ENCODE measurements at regions not wholly inside any gene's neighbourhood (a gene's known extent, or its start where the extent isn't known, plus 50 kb on each side); places are given as distances from the start of the nearest gene placed in this dataset.

- TF ChIP-seq ARNTL (CRISPR knock-in tag; IDR thresholded peaks at IDR 0.05; ENCODE audit: borderline replicate concordance, low read depth), result no peak
- TF ChIP-seq RARB (CRISPR knock-in tag; IDR thresholded peaks at IDR 0.05), result no peak
- no peak for TF ChIP-seq ISL1 (CRISPR knock-in tag; IDR thresholded peaks at IDR 0.05)
- TF ChIP-seq TCF4 (CRISPR knock-in tag; IDR thresholded peaks at IDR 0.05; ENCODE audit: borderline replicate concordance), result no peak
- TF ChIP-seq ZFP3 (CRISPR knock-in tag; IDR thresholded peaks at IDR 0.05), result no peak
- no peak for TF ChIP-seq PATZ1 (CRISPR knock-in tag; IDR thresholded peaks at IDR 0.05; ENCODE audit: borderline replicate concordance)
- no peak for TF ChIP-seq PPARA (CRISPR knock-in tag; IDR thresholded peaks at IDR 0.05; ENCODE audit: borderline replicate concordance)
- no peak for TF ChIP-seq POU6F1 (CRISPR knock-in tag; IDR thresholded peaks at IDR 0.05; ENCODE audit: borderline replicate concordance, low read depth)
- TF ChIP-seq BACH2 (CRISPR knock-in tag; IDR thresholded peaks at IDR 0.05; ENCODE audit: borderline replicate concordance), result no peak
- TF ChIP-seq ZFP30 (CRISPR knock-in tag; IDR thresholded peaks at IDR 0.05), result no peak
- TF ChIP-seq CSDC2 (CRISPR knock-in tag; IDR thresholded peaks at IDR 0.05), result no peak
- no peak for TF ChIP-seq ESRRG (CRISPR knock-in tag; IDR thresholded peaks at IDR 0.05)
- TF ChIP-seq ZC3H10 (CRISPR knock-in tag; IDR thresholded peaks at IDR 0.05), result no peak
These were observed 200.5 kb upstream of the NEGR1 start for GRCh38 chr1:72482736-72483413.
